ENCODE measurements at regions not wholly inside any gene's neighbourhood (a gene's known extent, or its start where the extent isn't known, plus 50 kb on each side); places are given as distances from the start of the nearest gene placed in this dataset.
A peak's percentile ranks its signal among the peaks of the same experiment; 100 is the strongest.

DNA sequence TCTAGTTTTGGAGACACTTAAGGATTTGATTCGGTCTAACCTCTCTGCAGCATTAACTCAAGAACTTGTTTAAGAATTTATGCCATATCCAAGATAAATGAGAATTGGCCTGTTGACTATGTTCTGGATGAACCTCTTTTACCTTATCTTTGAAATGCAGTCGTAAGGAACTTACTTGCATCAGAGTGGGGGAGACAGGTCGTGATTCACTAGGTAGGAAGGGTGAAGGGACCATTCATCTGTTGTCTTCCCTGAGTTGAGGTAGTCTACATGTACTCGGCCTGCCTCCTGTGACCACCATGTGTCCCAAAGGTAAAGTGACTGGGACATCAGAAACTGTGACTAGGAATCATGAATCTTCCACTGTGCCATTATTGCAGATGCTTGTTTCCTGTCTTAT is 248.0 kb upstream of the P2RY1 start:
- no peak overlapping the region for H3K23ac ChIP-seq (ENCODE audit: low read length in 2 of 2)
- H2BK15ac ChIP-seq (ENCODE audit: low read depth, poor library complexity, severe bottlenecking) = no peak overlapping the region
- no peak overlapping the region for H4K8ac ChIP-seq (ENCODE audit: low read length)
- no peak overlapping the region for H2BK120ac ChIP-seq (ENCODE audit: low read depth, low read length)
- no peak overlapping the region for H4K91ac ChIP-seq (ENCODE audit: low read length)
- H2AFZ ChIP-seq (ENCODE audit: low read depth, low read length) = no peak overlapping the region
- no peak overlapping the region for H3K4ac ChIP-seq (ENCODE audit: low read depth in 1 of 2, low read length in 2 of 2)
- H2AK5ac ChIP-seq (ENCODE audit: low read length, severe bottlenecking) = no peak overlapping the region
- H3K27me3 ChIP-seq (ENCODE audit: control insufficient read depth in 1 of 2, insufficient read depth in 1 of 2, low read length in 2 of 2) = no peaks in the 10 kb centered on the region
- H3K27ac ChIP-seq (ENCODE audit: low read length, poor library complexity, severe bottlenecking) = no peak overlapping the region
- DNase-seq = no peak
- no peak overlapping the region for H2BK12ac ChIP-seq (ENCODE audit: low read length in 2 of 2)
- H3K9ac ChIP-seq (ENCODE audit: low read length) = no peak overlapping the region
- H3K14ac ChIP-seq (ENCODE audit: low read length in 2 of 2) = no peak overlapping the region
- no peak overlapping the region for H3K4me2 ChIP-seq (ENCODE audit: low read length, poor library complexity, severe bottlenecking)
- H3K18ac ChIP-seq (ENCODE audit: low read depth in 1 of 2, low read length in 2 of 2) = peak overlapping the region in 1 of 2 experiments; percentile 16
- 89% methylated on average over 4 of the region's 4 CpGs for WGBS
- H2BK5ac ChIP-seq (ENCODE audit: low read depth, low read length, poor library complexity, severe bottlenecking) = no peak overlapping the region
- no peak overlapping the region for H3K4me3 ChIP-seq (ENCODE audit: insufficient read depth in 1 of 2, low read depth in 1 of 2, low read length in 2 of 2)
- H3K36me3 ChIP-seq (ENCODE audit: control insufficient read depth in 1 of 2, insufficient read depth in 2 of 2, low read depth in 1 of 2, low read length in 2 of 2) = no peaks in the 10 kb centered on the region
- H3K9me3 ChIP-seq (ENCODE audit: control insufficient read depth, low read length) = no peaks in the 10 kb centered on the region
- H3K79me1 ChIP-seq (replicated peaks; ENCODE audit: low read length, poor library complexity, severe bottlenecking) = no peaks in the 10 kb centered on the region
- no peaks in the 10 kb centered on the region for H3K4me1 ChIP-seq (ENCODE audit: control insufficient read depth, insufficient read depth, low read depth, low read length)

DNA sequence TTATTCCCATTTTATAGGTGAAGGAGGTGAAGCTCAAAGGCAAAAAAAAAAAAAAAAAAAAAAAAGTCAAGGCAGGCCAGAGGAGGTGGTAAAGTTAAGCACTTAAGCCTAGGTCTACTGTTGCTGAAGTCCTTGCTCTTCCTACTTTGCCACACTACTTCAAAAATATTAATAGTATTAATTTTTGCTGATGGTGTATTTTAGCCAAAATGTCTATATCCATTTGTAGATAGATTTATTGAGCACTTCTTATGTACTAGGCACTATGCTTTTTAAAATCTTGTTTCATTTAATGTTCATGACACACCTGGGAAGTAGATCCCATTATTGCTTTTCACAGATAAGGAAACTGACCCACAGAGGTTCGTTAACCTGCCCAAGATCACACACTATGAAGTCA is 247.1 kb upstream of the P2RY1 start:
- Histone ChIP-seq H3K27me3 (ENCODE audit: control insufficient read depth in 1 of 2, insufficient read depth in 1 of 2, low read length in 2 of 2) (no peaks in the 10 kb centered on the region), H3K23ac (ENCODE audit: low read length in 2 of 2) (no peak overlapping the region), H4K8ac (ENCODE audit: low read length) (no peak overlapping the region), H2BK12ac (ENCODE audit: low read length in 2 of 2) (no peak overlapping the region), H2BK5ac (ENCODE audit: low read depth, low read length, poor library complexity, severe bottlenecking) (no peak overlapping the region), H3K9ac (ENCODE audit: low read length) (no peak overlapping the region), H3K4me3 (ENCODE audit: insufficient read depth in 1 of 2, low read depth in 1 of 2, low read length in 2 of 2) (no peak overlapping the region), H3K79me1 (replicated peaks; ENCODE audit: low read length, poor library complexity, severe bottlenecking) (no peaks in the 10 kb centered on the region), H3K4me2 (ENCODE audit: low read length, poor library complexity, severe bottlenecking) (no peak overlapping the region), H2BK120ac (ENCODE audit: low read depth, low read length) (no peak overlapping the region), H3K4me1 (ENCODE audit: control insufficient read depth, insufficient read depth, low read depth, low read length) (no peaks in the 10 kb centered on the region), H4K91ac (ENCODE audit: low read length) (no peak overlapping the region), H3K14ac (ENCODE audit: low read length in 2 of 2) (no peak overlapping the region), H2BK15ac (ENCODE audit: low read depth, poor library complexity, severe bottlenecking) (no peak overlapping the region), H3K9me3 (ENCODE audit: control insufficient read depth, low read length) (no peaks in the 10 kb centered on the region), H3K18ac (ENCODE audit: low read depth in 1 of 2, low read length in 2 of 2) (no peak overlapping the region), H3K36me3 (ENCODE audit: control insufficient read depth in 1 of 2, insufficient read depth in 2 of 2, low read depth in 1 of 2, low read length in 2 of 2) (no peaks in the 10 kb centered on the region), H3K27ac (ENCODE audit: low read length, poor library complexity, severe bottlenecking) (no peak overlapping the region), H2AFZ (ENCODE audit: low read depth, low read length) (no peak overlapping the region), H3K4ac (ENCODE audit: low read depth in 1 of 2, low read length in 2 of 2) (no peak overlapping the region), H2AK5ac (ENCODE audit: low read length, severe bottlenecking) (no peak overlapping the region)
- DNase-seq = no peak
- 100% methylated on average over 1 of the region's 1 CpG for WGBS

DNA sequence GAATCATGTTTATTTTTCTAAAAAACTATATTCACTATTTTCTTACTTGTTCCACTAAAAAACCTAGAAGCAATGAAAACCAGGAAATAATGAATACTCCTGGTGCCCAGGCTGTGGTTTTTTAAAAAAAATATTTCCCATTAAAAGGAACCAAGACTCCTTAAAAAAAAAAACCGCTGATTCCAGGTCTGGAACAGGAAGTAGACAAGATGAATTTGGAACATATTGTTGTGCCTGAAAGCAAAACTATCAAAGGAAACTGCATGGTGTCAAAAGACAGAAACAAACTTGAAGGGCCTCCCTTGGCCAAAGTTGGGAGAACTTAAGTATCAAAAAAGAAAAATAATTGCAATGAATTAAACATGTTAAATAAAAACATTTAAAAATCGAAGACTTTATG is 245.3 kb upstream of the P2RY1 start:
- H2AK5ac ChIP-seq (ENCODE audit: low read length, severe bottlenecking) = no peak overlapping the region
- no peaks in the 10 kb centered on the region for H3K9me3 ChIP-seq (ENCODE audit: control insufficient read depth, low read length)
- no peak overlapping the region for H3K9ac ChIP-seq (ENCODE audit: low read length)
- no peak overlapping the region for H3K14ac ChIP-seq (ENCODE audit: low read length in 2 of 2)
- H2BK120ac ChIP-seq (ENCODE audit: low read depth, low read length) = no peak overlapping the region
- H2AFZ ChIP-seq (ENCODE audit: low read depth, low read length) = no peak overlapping the region
- DNase-seq = no peak
- H3K4me2 ChIP-seq (ENCODE audit: low read length, poor library complexity, severe bottlenecking) = no peak overlapping the region
- H3K36me3 ChIP-seq (ENCODE audit: control insufficient read depth in 1 of 2, insufficient read depth in 2 of 2, low read depth in 1 of 2, low read length in 2 of 2) = no peaks in the 10 kb centered on the region
- no peak overlapping the region for H3K23ac ChIP-seq (ENCODE audit: low read length in 2 of 2)
- no peaks in the 10 kb centered on the region for H3K27me3 ChIP-seq (ENCODE audit: control insufficient read depth in 1 of 2, insufficient read depth in 1 of 2, low read length in 2 of 2)
- 88% methylated on average over 1 of the region's 2 CpGs for WGBS
- H3K4me1 ChIP-seq (ENCODE audit: control insufficient read depth, insufficient read depth, low read depth, low read length) = no peaks in the 10 kb centered on the region
- no peak overlapping the region for H3K18ac ChIP-seq (ENCODE audit: low read depth in 1 of 2, low read length in 2 of 2)
- no peak overlapping the region for H3K4me3 ChIP-seq (ENCODE audit: insufficient read depth in 1 of 2, low read depth in 1 of 2, low read length in 2 of 2)
- no peak overlapping the region for H2BK5ac ChIP-seq (ENCODE audit: low read depth, low read length, poor library complexity, severe bottlenecking)
- no peaks in the 10 kb centered on the region for H3K79me1 ChIP-seq (replicated peaks; ENCODE audit: low read length, poor library complexity, severe bottlenecking)
- no peak overlapping the region for H3K27ac ChIP-seq (ENCODE audit: low read length, poor library complexity, severe bottlenecking)
- H4K91ac ChIP-seq (ENCODE audit: low read length) = no peak overlapping the region
- H4K8ac ChIP-seq (ENCODE audit: low read length) = no peak overlapping the region
- no peak overlapping the region for H2BK12ac ChIP-seq (ENCODE audit: low read length in 2 of 2)
- H2BK15ac ChIP-seq (ENCODE audit: low read depth, poor library complexity, severe bottlenecking) = no peak overlapping the region
- no peak overlapping the region for H3K4ac ChIP-seq (ENCODE audit: low read depth in 1 of 2, low read length in 2 of 2)

DNA sequence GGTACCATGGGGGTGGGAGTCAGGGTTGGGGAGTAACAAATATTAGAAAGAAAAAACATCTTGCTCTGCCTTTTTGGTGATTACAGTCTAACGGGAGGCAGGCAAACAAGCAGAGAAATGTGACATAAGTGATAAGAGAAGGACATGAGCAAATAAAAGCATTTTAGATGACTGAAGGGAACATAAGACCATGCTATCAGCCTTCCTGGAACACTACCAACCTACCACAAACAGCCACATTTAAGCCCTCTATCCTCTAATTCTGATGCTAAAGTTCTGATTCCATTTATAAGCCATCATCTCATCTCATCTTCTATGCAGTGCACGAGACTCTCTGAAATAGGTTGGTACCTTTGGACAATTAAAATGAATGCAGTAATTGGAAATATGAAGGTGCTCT is 243.4 kb upstream of the P2RY1 start:
- no peak overlapping the region for H2BK15ac ChIP-seq (ENCODE audit: low read depth, poor library complexity, severe bottlenecking)
- H3K14ac ChIP-seq (ENCODE audit: low read length in 2 of 2) = no peak overlapping the region
- no peak overlapping the region for H3K18ac ChIP-seq (ENCODE audit: low read depth in 1 of 2, low read length in 2 of 2)
- H3K79me1 ChIP-seq (replicated peaks; ENCODE audit: low read length, poor library complexity, severe bottlenecking) = no peaks in the 10 kb centered on the region
- H4K8ac ChIP-seq (ENCODE audit: low read length) = no peak overlapping the region
- H3K9me3 ChIP-seq (ENCODE audit: control insufficient read depth, low read length) = no peaks in the 10 kb centered on the region
- H4K91ac ChIP-seq (ENCODE audit: low read length) = no peak overlapping the region
- H2BK12ac ChIP-seq (ENCODE audit: low read length in 2 of 2) = no peak overlapping the region
- DNase-seq = no peak
- H2BK120ac ChIP-seq (ENCODE audit: low read depth, low read length) = no peak overlapping the region
- H2BK5ac ChIP-seq (ENCODE audit: low read depth, low read length, poor library complexity, severe bottlenecking) = no peak overlapping the region
- no peak overlapping the region for H3K23ac ChIP-seq (ENCODE audit: low read length in 2 of 2)
- H3K4ac ChIP-seq (ENCODE audit: low read depth in 1 of 2, low read length in 2 of 2) = no peak overlapping the region
- H3K36me3 ChIP-seq (ENCODE audit: control insufficient read depth in 1 of 2, insufficient read depth in 2 of 2, low read depth in 1 of 2, low read length in 2 of 2) = no peaks in the 10 kb centered on the region
- no peak overlapping the region for H2AK5ac ChIP-seq (ENCODE audit: low read length, severe bottlenecking)
- H3K4me3 ChIP-seq (ENCODE audit: insufficient read depth in 1 of 2, low read depth in 1 of 2, low read length in 2 of 2) = no peak overlapping the region
- WGBS = 100% methylated on average over 2 of the region's 2 CpGs
- H3K4me2 ChIP-seq (ENCODE audit: low read length, poor library complexity, severe bottlenecking) = no peak overlapping the region
- no peak overlapping the region for H2AFZ ChIP-seq (ENCODE audit: low read depth, low read length)
- H3K27ac ChIP-seq (ENCODE audit: low read length, poor library complexity, severe bottlenecking) = no peak overlapping the region
- no peaks in the 10 kb centered on the region for H3K27me3 ChIP-seq (ENCODE audit: control insufficient read depth in 1 of 2, insufficient read depth in 1 of 2, low read length in 2 of 2)
- H3K4me1 ChIP-seq (ENCODE audit: control insufficient read depth, insufficient read depth, low read depth, low read length) = no peaks in the 10 kb centered on the region
- H3K9ac ChIP-seq (ENCODE audit: low read length) = no peak overlapping the region
